ENCODE measurements at regions not wholly inside any gene's neighbourhood (a gene's known extent, or its start where the extent isn't known, plus 50 kb on each side); places are given as distances from the start of the nearest gene placed in this dataset.

DNA sequence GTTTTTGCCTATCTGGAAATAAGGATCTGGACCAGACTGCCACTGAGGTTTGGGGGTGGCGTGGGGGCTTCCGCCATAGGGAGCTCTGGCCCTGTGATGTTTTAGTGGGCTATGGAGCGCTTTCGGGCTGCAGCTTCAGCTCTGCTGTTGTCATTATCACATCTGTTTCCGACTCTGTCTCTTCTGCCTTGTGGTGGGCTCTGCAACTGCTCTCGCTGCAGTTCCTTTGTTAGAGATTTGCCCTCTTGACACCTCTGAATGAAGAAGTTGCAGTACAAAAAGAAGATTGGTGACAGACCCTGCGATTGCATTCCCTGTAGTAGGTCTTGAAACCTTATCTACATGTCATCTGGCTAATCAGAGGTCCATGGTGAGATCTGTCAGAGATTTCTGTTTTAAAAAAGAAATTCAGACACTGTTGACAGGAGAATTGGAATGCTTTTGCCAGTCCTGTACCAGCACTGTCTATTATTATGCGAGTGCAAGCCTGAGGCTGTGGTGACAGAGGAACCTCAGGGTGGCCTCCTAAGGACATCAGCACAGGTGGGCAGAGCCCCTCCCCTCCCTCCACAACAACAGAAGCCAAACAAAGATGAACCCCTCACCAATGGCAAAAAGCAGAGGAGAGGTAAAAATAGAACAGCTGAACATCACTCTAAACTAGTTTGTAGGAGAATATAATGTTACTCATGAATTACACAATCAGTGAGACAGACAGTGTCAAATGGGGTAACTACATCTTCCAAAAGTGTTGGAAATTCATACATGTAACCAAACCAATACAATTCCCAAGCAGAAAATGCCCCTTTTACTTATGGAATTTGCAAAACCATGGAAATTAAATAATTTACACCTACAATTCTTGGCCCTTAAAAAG, 63.5 kb upstream of the DEFB112 start:
- TF ChIP-seq, protein P1, sequence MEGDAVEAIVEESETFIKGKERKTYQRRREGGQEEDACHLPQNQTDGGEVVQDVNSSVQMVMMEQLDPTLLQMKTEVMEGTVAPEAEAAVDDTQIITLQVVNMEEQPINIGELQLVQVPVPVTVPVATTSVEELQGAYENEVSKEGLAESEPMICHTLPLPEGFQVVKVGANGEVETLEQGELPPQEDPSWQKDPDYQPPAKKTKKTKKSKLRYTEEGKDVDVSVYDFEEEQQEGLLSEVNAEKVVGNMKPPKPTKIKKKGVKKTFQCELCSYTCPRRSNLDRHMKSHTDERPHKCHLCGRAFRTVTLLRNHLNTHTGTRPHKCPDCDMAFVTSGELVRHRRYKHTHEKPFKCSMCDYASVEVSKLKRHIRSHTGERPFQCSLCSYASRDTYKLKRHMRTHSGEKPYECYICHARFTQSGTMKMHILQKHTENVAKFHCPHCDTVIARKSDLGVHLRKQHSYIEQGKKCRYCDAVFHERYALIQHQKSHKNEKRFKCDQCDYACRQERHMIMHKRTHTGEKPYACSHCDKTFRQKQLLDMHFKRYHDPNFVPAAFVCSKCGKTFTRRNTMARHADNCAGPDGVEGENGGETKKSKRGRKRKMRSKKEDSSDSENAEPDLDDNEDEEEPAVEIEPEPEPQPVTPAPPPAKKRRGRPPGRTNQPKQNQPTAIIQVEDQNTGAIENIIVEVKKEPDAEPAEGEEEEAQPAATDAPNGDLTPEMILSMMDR (IDR thresholded peaks at IDR 0.05; ENCODE audit: low read depth, low read length), result no peak
- no peak for TF ChIP-seq EZH2phosphoT487 (IDR thresholded peaks at IDR 0.05; ENCODE audit: low read depth)
